ENCODE measurements at regions not wholly inside any gene's neighbourhood (a gene's known extent, or its start where the extent isn't known, plus 50 kb on each side); places are given as distances from the start of the nearest gene placed in this dataset.

DNA sequence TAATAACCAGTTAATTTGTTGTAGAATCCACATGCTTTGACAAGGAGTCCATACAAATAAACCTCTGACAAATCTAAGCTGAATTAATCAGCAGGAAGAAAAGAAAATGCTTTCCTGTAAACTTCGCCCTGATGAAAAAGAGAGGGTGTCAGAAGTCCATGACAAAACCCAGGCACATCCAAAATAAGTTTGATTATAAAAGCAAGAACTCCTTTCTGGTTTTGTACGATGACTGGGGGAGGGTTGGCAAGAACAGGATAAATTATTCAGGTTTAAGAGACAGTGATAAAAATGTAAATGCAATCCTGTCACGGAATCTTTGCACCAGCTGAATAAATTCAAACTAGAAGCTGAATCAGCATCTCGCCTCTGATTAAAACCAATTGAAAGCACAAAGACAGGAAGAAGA lies 469.2 kb upstream of the TNP1 start:
- no peak for TF ChIP-seq EZH2 (IDR thresholded peaks at IDR 0.05; ENCODE audit: low read length)
- TF ChIP-seq, protein P1, sequence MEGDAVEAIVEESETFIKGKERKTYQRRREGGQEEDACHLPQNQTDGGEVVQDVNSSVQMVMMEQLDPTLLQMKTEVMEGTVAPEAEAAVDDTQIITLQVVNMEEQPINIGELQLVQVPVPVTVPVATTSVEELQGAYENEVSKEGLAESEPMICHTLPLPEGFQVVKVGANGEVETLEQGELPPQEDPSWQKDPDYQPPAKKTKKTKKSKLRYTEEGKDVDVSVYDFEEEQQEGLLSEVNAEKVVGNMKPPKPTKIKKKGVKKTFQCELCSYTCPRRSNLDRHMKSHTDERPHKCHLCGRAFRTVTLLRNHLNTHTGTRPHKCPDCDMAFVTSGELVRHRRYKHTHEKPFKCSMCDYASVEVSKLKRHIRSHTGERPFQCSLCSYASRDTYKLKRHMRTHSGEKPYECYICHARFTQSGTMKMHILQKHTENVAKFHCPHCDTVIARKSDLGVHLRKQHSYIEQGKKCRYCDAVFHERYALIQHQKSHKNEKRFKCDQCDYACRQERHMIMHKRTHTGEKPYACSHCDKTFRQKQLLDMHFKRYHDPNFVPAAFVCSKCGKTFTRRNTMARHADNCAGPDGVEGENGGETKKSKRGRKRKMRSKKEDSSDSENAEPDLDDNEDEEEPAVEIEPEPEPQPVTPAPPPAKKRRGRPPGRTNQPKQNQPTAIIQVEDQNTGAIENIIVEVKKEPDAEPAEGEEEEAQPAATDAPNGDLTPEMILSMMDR (optimal IDR thresholded peaks at IDR 0.05 in 1 of 3, IDR thresholded peaks at IDR 0.05 in 1 of 3, conservative IDR thresholded peaks at IDR 0.05 in 1 of 3; ENCODE audit: extremely low read depth in 1 of 3, insufficient read depth in 2 of 3, low read length in 3 of 3), result no peak
- no peak for DNase-seq (ENCODE audit: low read depth, low spot score)
- H3K27ac ChIP-seq (ENCODE audit: control insufficient read depth, insufficient read depth, low read length), result no peak overlapping the region

DNA sequence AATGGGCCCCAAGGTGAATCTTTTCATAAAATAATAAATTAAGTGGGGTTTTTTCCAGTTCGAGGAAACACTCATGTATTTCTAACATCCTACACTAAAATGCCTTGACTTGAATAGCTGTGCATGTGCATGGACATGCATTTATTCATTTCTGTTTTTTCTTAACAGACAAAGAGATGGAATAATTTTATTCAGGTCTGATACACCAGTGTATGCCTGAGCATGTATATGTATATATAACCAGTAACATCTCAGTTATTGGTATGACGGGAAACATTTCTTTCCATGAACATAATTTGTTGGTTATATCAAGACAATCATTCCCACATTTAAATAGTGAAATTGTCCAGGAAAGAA lies 468.7 kb upstream of the TNP1 start:
- H3K4me2 ChIP-seq (ENCODE audit: control insufficient read depth, extremely low read depth, insufficient read depth, low read depth, low read length), result no peak overlapping the region
- H3K79me2 ChIP-seq (ENCODE audit: control insufficient read depth, insufficient read depth, low read length), result no peaks in the 10 kb centered on the region
- H3K27ac ChIP-seq (ENCODE audit: control insufficient read depth, insufficient read depth, low read length), result no peak overlapping the region
- H3K36me3 ChIP-seq (ENCODE audit: control insufficient read depth in 2 of 2, extremely low read depth in 1 of 2, insufficient read depth in 2 of 2, low read length in 2 of 2), result no peaks in the 10 kb centered on the region
- H3K27me3 ChIP-seq (ENCODE audit: control insufficient read depth, extremely low read depth, insufficient read depth, low read length), result no peaks in the 10 kb centered on the region
- H3K9ac ChIP-seq (ENCODE audit: control insufficient read depth, extremely low read depth, insufficient read depth, low read length), result no peak overlapping the region
- DNase-seq (ENCODE audit: low read depth, low spot score), result no peak
- H3K9me1 ChIP-seq (ENCODE audit: control insufficient read depth, extremely low read depth, insufficient read depth, low read length), result no peaks in the 10 kb centered on the region
- no peak for TF ChIP-seq EZH2 (IDR thresholded peaks at IDR 0.05; ENCODE audit: low read length)
- H3K4me1 ChIP-seq (ENCODE audit: control insufficient read depth, extremely low read depth, insufficient read depth, low read length), result peaks cover 9% of the 10 kb centered on the region
- H3K4me3 ChIP-seq (ENCODE audit: control insufficient read depth in 2 of 3, extremely low read depth in 1 of 3, insufficient read depth in 2 of 3, low read depth in 1 of 3, low read length in 3 of 3), result no peak overlapping the region
- dilution Hi-C loops (cut with MboI; ENCODE audit: extremely low pct_ligation_motif_present, low sequenced_read_pairs), result no loop called here
- H3K9me3 ChIP-seq (ENCODE audit: control insufficient read depth, low read depth, low read length), result no peaks in the 10 kb centered on the region
- no peak for FAIRE-seq
- H4K20me1 ChIP-seq (ENCODE audit: control insufficient read depth, extremely low read depth, insufficient read depth, low read length), result no peaks in the 10 kb centered on the region
- no peak overlapping the region for H2AFZ ChIP-seq (ENCODE audit: control insufficient read depth, low read length)

More for the DNA sequence above, 469.2 kb upstream of the TNP1 start:
- no peaks in the 10 kb centered on the region for H3K79me2 ChIP-seq (ENCODE audit: control insufficient read depth, insufficient read depth, low read length)
- no peaks in the 10 kb centered on the region for H3K27me3 ChIP-seq (ENCODE audit: control insufficient read depth, extremely low read depth, insufficient read depth, low read length)
- H3K4me3 ChIP-seq (ENCODE audit: control insufficient read depth in 2 of 3, extremely low read depth in 1 of 3, insufficient read depth in 2 of 3, low read depth in 1 of 3, low read length in 3 of 3), result no peak overlapping the region
- H3K36me3 ChIP-seq (ENCODE audit: control insufficient read depth in 2 of 2, extremely low read depth in 1 of 2, insufficient read depth in 2 of 2, low read length in 2 of 2), result no peaks in the 10 kb centered on the region
- no peak overlapping the region for H2AFZ ChIP-seq (ENCODE audit: control insufficient read depth, low read length)
- no peaks in the 10 kb centered on the region for H3K9me3 ChIP-seq (ENCODE audit: control insufficient read depth, low read depth, low read length)
- H4K20me1 ChIP-seq (ENCODE audit: control insufficient read depth, extremely low read depth, insufficient read depth, low read length), result no peaks in the 10 kb centered on the region
- FAIRE-seq, result no peak
- no peak overlapping the region for H3K9ac ChIP-seq (ENCODE audit: control insufficient read depth, extremely low read depth, insufficient read depth, low read length)
- dilution Hi-C loops (cut with MboI; ENCODE audit: extremely low pct_ligation_motif_present, low sequenced_read_pairs), result no loop called here
- H3K9me1 ChIP-seq (ENCODE audit: control insufficient read depth, extremely low read depth, insufficient read depth, low read length), result no peaks in the 10 kb centered on the region
- peaks cover 9% of the 10 kb centered on the region for H3K4me1 ChIP-seq (ENCODE audit: control insufficient read depth, extremely low read depth, insufficient read depth, low read length)
- H3K4me2 ChIP-seq (ENCODE audit: control insufficient read depth, extremely low read depth, insufficient read depth, low read depth, low read length), result no peak overlapping the region

DNA sequence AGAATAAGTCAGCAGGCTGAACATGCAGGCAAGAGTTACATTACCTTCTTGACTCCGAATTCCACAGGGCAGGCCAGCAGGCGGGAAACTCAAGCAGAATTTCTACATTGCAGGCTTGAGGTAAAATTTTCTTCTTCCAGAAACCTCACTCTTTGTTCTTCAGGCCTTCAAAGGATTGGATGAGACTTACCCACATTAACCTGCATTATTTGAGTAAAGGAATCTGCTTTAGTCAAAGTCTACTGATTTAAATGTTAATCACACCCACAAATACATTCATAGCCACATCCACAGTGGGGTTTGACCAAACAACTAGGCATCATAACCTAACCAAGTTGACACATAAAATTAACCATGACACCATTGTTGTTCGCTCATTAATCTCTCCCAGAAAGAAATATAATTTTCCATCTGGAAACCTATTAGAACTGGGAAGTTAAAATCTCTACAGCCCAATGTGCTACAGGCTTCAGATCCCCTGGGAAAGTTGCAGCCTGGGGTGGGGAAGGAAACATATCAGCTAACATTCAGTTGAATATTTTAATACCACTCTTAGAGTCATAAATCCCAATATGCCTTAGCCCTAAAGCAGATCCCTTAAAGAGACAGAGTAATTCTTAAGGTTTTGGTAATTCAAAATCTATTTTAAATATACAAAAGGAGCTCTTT lies 468.2 kb upstream of the TNP1 start:
- no peak overlapping the region for H3K4me2 ChIP-seq (ENCODE audit: control insufficient read depth, extremely low read depth, insufficient read depth, low read depth, low read length)
- no peak overlapping the region for H3K4me3 ChIP-seq (ENCODE audit: control insufficient read depth in 2 of 3, extremely low read depth in 1 of 3, insufficient read depth in 2 of 3, low read depth in 1 of 3, low read length in 3 of 3)
- no peaks in the 10 kb centered on the region for H3K9me3 ChIP-seq (ENCODE audit: control insufficient read depth, low read depth, low read length)
- no peaks in the 10 kb centered on the region for H3K79me2 ChIP-seq (ENCODE audit: control insufficient read depth, insufficient read depth, low read length)
- FAIRE-seq (no peak), DNase-seq (ENCODE audit: low read depth, low spot score) (no peak)
- H4K20me1 ChIP-seq (ENCODE audit: control insufficient read depth, extremely low read depth, insufficient read depth, low read length), result no peaks in the 10 kb centered on the region
- no peaks in the 10 kb centered on the region for H3K36me3 ChIP-seq (ENCODE audit: control insufficient read depth in 2 of 2, extremely low read depth in 1 of 2, insufficient read depth in 2 of 2, low read length in 2 of 2)
- no peak overlapping the region for H2AFZ ChIP-seq (ENCODE audit: control insufficient read depth, low read length)
- peaks cover 9% of the 10 kb centered on the region for H3K4me1 ChIP-seq (ENCODE audit: control insufficient read depth, extremely low read depth, insufficient read depth, low read length)
- no peaks in the 10 kb centered on the region for H3K9me1 ChIP-seq (ENCODE audit: control insufficient read depth, extremely low read depth, insufficient read depth, low read length)
- H3K9ac ChIP-seq (ENCODE audit: control insufficient read depth, extremely low read depth, insufficient read depth, low read length), result no peak overlapping the region
- dilution Hi-C loops (cut with MboI; ENCODE audit: extremely low pct_ligation_motif_present, low sequenced_read_pairs), result no loop called here
- H3K27me3 ChIP-seq (ENCODE audit: control insufficient read depth, extremely low read depth, insufficient read depth, low read length), result no peaks in the 10 kb centered on the region
- H3K27ac ChIP-seq (ENCODE audit: control insufficient read depth, insufficient read depth, low read length), result no peak overlapping the region
- TF ChIP-seq, protein P1 (optimal IDR thresholded peaks at IDR 0.05 in 1 of 3, IDR thresholded peaks at IDR 0.05 in 1 of 3, conservative IDR thresholded peaks at IDR 0.05 in 1 of 3; ENCODE audit: extremely low read depth in 1 of 3, insufficient read depth in 2 of 3, low read length in 3 of 3), result no peak
- no peak for TF ChIP-seq EZH2 (IDR thresholded peaks at IDR 0.05; ENCODE audit: low read length)

All from keratinocyte (primary cell).